ENCODE measurements at regions not wholly inside any gene's neighbourhood (a gene's known extent, or its start where the extent isn't known, plus 50 kb on each side); places are given as distances from the start of the nearest gene placed in this dataset.

GRCh38 chr3:197422506-197422905 lies 124.1 kb upstream of the DLG1 start:
- Histone ChIP-seq H2AFZ (peak overlapping the region; percentile 31), H3K36me3 (replicated peaks; ENCODE audit: insufficient read depth, low read depth) (no peaks in the 10 kb centered on the region), H3K27ac (peak overlapping the region; percentile 69), H3K79me2 (no peaks in the 10 kb centered on the region), H3K4me2 (peak overlapping the region; percentile 28), H3K4me1 (ENCODE audit: insufficient read depth) (peaks cover 19% of the 10 kb centered on the region), H3K4me3 (no peak overlapping the region), H3K9me3 (ENCODE audit: low read depth) (no peaks in the 10 kb centered on the region), H3K27me3 (no peaks in the 10 kb centered on the region), H3K9me2 (replicated peaks; ENCODE audit: insufficient read depth) (no peaks in the 10 kb centered on the region), H4K20me1 (ENCODE audit: insufficient read depth, poor library complexity, severe bottlenecking) (no peaks in the 10 kb centered on the region)
- TF ChIP-seq CTCF (IDR thresholded peaks at IDR 0.05; ENCODE audit: poor library complexity): no peak
- TF ChIP-seq EZH2phosphoT487 (IDR thresholded peaks at IDR 0.05; ENCODE audit: low read depth, severe bottlenecking, unreplicated experiment): no peak
- no peak for TF ChIP-seq EZH2 (IDR thresholded peaks at IDR 0.05; ENCODE audit: borderline replicate concordance)
- DNase-seq (ENCODE audit: low spot score): no peak
- 45% methylated on average over 7 of the region's 7 CpGs for WGBS (ENCODE audit: low lambda C conversion rate, missing lambda C conversion rate)

DNA sequence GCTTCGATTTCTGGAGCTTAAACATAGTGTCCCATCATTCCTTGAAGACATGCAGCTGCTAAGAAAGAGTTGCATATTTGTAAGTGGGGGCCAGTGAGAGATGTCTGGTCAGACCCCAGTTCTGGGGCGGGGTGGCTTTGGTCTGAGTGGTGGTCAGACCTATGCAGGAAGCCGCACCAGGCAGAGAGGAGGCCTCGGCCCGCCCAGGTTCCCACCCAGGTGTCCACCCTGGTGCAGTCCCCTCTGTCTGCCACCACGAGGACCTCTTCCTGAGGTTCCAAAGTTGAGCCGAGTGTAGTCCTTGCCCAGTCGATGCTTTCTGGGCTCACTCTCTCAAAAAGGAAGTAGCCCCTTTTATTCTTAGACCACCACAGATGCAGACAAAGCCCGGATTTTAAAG lies 122.6 kb upstream of the DLG1 start:
- H3K36me3 ChIP-seq (replicated peaks; ENCODE audit: insufficient read depth, low read depth): no peaks in the 10 kb centered on the region
- no peak overlapping the region for H3K4me2 ChIP-seq
- no peaks in the 10 kb centered on the region for H3K9me3 ChIP-seq (ENCODE audit: low read depth)
- no peak overlapping the region for H2AFZ ChIP-seq
- no peaks in the 10 kb centered on the region for H3K9me2 ChIP-seq (replicated peaks; ENCODE audit: insufficient read depth)
- no peak overlapping the region for H3K4me3 ChIP-seq
- H3K27me3 ChIP-seq: no peaks in the 10 kb centered on the region
- H4K20me1 ChIP-seq (ENCODE audit: insufficient read depth, poor library complexity, severe bottlenecking): no peaks in the 10 kb centered on the region
- DNase-seq (ENCODE audit: low spot score): no peak
- H3K79me2 ChIP-seq: no peaks in the 10 kb centered on the region
- H3K4me1 ChIP-seq (ENCODE audit: insufficient read depth): peaks cover 13% of the 10 kb centered on the region
- TF ChIP-seq EZH2phosphoT487 (IDR thresholded peaks at IDR 0.05; ENCODE audit: low read depth, severe bottlenecking, unreplicated experiment): no peak
- TF ChIP-seq EZH2 (IDR thresholded peaks at IDR 0.05; ENCODE audit: borderline replicate concordance): no peak
- no peak for TF ChIP-seq CTCF (IDR thresholded peaks at IDR 0.05; ENCODE audit: poor library complexity)
- WGBS (ENCODE audit: low lambda C conversion rate, missing lambda C conversion rate): 86% methylated on average over 8 of the region's 9 CpGs
- H3K27ac ChIP-seq: no peak overlapping the region

DNA sequence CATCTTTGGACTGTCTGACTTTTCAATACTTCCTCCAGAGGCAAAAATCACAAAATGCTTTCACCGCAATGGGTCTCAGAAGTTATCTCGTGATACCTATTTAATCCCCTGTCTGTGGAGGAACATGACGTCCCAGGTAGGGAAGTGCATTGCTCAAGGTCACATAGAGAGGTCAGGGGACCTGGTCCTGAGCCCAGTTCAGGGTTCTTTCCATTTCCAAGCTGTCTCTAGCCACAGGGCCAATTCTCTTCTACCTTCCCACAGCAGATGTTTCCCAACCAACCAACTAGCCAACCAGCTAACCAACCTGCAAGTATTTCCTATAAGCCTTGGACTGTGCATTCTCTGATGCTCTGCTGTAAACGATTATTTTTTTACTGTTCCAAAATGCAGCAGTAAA lies 122.2 kb upstream of the DLG1 start:
- Histone ChIP-seq H4K20me1 (ENCODE audit: insufficient read depth, poor library complexity, severe bottlenecking) (no peaks in the 10 kb centered on the region), H3K79me2 (no peaks in the 10 kb centered on the region), H3K9me2 (replicated peaks; ENCODE audit: insufficient read depth) (no peaks in the 10 kb centered on the region), H3K36me3 (replicated peaks; ENCODE audit: insufficient read depth, low read depth) (no peaks in the 10 kb centered on the region), H3K4me3 (no peak overlapping the region), H2AFZ (no peak overlapping the region), H3K4me1 (ENCODE audit: insufficient read depth) (peaks cover 9% of the 10 kb centered on the region), H3K27me3 (no peaks in the 10 kb centered on the region), H3K4me2 (no peak overlapping the region), H3K9me3 (ENCODE audit: low read depth) (no peaks in the 10 kb centered on the region), H3K27ac (no peak overlapping the region)
- 89% methylated on average over 4 of the region's 4 CpGs for WGBS (ENCODE audit: low lambda C conversion rate, missing lambda C conversion rate)
- TF ChIP-seq CTCF (IDR thresholded peaks at IDR 0.05; ENCODE audit: poor library complexity): no peak
- no peak for TF ChIP-seq EZH2 (IDR thresholded peaks at IDR 0.05; ENCODE audit: borderline replicate concordance)
- no peak for TF ChIP-seq EZH2phosphoT487 (IDR thresholded peaks at IDR 0.05; ENCODE audit: low read depth, severe bottlenecking, unreplicated experiment)
- no peak for DNase-seq (ENCODE audit: low spot score)

DNA sequence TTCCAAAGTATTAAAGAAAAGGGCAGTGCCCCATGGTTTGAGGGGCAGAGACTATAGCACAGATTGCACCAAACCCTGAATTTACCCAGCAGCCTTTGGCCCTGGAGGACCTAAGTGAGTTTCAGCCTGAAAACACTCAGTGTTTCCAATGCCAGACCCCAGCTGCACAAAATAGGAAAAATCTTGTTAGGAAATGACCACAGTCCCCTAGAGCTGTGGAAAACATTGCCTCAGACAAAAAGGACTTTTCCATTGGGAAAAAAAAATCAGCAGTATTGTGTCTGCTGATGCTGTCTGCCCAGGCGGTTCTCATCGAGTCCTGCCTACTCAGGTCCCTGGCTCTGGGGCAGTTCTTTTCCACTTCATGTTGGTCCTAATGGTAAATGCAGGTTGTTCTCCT lies 121.7 kb upstream of the DLG1 start:
- Histone ChIP-seq H3K9me2 (replicated peaks; ENCODE audit: insufficient read depth) (no peaks in the 10 kb centered on the region), H2AFZ (no peak overlapping the region), H3K27ac (peak overlapping the region; percentile 15), H3K27me3 (no peaks in the 10 kb centered on the region), H3K9me3 (ENCODE audit: low read depth) (no peaks in the 10 kb centered on the region), H3K36me3 (replicated peaks; ENCODE audit: insufficient read depth, low read depth) (no peaks in the 10 kb centered on the region), H4K20me1 (ENCODE audit: insufficient read depth, poor library complexity, severe bottlenecking) (no peaks in the 10 kb centered on the region), H3K79me2 (no peaks in the 10 kb centered on the region), H3K4me1 (ENCODE audit: insufficient read depth) (peaks cover 9% of the 10 kb centered on the region), H3K4me3 (no peak overlapping the region), H3K4me2 (no peak overlapping the region)
- DNase-seq (ENCODE audit: low spot score): no peak
- 87% methylated on average over 2 of the region's 2 CpGs for WGBS (ENCODE audit: low lambda C conversion rate, missing lambda C conversion rate)
- TF ChIP-seq EZH2 (IDR thresholded peaks at IDR 0.05; ENCODE audit: borderline replicate concordance): no peak
- no peak for TF ChIP-seq CTCF (IDR thresholded peaks at IDR 0.05; ENCODE audit: poor library complexity)
- no peak for TF ChIP-seq EZH2phosphoT487 (IDR thresholded peaks at IDR 0.05; ENCODE audit: low read depth, severe bottlenecking, unreplicated experiment)

Data from hepatocyte (in vitro differentiated cells).